ENCODE measurements at regions not wholly inside any gene's neighbourhood (a gene's known extent, or its start where the extent isn't known, plus 50 kb on each side); places are given as distances from the start of the nearest gene placed in this dataset.

DNA sequence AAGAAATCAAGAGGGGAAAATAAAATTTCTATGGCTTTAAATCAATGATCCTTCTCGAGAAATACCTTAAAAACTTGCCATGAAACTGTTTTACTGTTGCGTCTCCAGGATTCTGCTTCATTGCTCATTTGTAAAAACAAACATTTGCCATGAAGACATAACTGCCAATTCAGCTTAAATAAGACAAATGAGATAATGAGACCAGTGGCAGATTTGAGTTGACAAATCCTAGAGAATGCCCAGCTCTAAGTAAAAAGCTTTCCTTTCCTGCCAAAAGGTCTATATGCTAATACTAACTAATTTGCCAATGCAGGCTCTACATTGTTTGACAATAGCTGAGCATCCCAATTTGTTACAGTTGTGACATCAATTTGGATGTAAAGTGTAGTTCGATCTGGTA lies 400.5 kb upstream of the PCDH9 start:
- ATAC-seq (ENCODE audit: low FRiP score in 2 of 2) (no peak), DNase-seq (no peak)
- no peaks in the 10 kb centered on the region for H3K9me3 ChIP-seq

DNA sequence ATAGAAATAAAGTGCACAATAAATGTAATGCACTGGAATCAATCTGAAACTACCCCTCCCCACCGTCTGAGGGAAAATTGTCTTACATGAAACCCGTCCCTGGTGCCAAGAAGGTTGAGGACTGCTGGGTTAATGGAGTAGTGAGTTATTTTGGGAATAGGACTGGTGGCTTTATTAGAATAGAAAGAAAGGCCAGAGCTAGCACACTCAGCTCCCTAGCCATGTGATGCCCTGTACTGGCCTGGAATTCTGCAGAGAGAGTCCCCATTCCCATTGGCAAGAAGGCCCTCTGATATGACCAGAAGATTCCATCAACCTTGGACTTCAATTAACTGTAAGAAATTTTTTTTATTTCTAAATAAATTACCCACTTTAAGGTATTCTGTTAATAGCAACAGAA lies 393.5 kb upstream of the PCDH9 start:
- no peak overlapping the region for H3K4me3 ChIP-seq
- H3K27ac ChIP-seq = no peak overlapping the region
- H3K27me3 ChIP-seq = no peaks in the 10 kb centered on the region
- DNase-seq (no peak), ATAC-seq (ENCODE audit: low FRiP score in 2 of 2) (no peak)
- TF ChIP-seq POLR2A (IDR thresholded peaks at IDR 0.05) (no peak), EP300 (IDR thresholded peaks at IDR 0.05) (no peak), POLR2AphosphoS5 (IDR thresholded peaks at IDR 0.05) (no peak)
- TF ChIP-seq, protein P1, sequence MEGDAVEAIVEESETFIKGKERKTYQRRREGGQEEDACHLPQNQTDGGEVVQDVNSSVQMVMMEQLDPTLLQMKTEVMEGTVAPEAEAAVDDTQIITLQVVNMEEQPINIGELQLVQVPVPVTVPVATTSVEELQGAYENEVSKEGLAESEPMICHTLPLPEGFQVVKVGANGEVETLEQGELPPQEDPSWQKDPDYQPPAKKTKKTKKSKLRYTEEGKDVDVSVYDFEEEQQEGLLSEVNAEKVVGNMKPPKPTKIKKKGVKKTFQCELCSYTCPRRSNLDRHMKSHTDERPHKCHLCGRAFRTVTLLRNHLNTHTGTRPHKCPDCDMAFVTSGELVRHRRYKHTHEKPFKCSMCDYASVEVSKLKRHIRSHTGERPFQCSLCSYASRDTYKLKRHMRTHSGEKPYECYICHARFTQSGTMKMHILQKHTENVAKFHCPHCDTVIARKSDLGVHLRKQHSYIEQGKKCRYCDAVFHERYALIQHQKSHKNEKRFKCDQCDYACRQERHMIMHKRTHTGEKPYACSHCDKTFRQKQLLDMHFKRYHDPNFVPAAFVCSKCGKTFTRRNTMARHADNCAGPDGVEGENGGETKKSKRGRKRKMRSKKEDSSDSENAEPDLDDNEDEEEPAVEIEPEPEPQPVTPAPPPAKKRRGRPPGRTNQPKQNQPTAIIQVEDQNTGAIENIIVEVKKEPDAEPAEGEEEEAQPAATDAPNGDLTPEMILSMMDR (IDR thresholded peaks at IDR 0.05) = no peak
- WGBS, 2 donors = 82 to 92% methylated on average over 2 of the region's 2 CpGs
- no peaks in the 10 kb centered on the region for H3K9me3 ChIP-seq
- H3K36me3 ChIP-seq = no peaks in the 10 kb centered on the region
- H3K4me1 ChIP-seq = no peaks in the 10 kb centered on the region

More for the DNA sequence above, 400.5 kb upstream of the PCDH9 start:
- 78 to 83% methylated on average over 3 of the region's 3 CpGs for WGBS, 2 donors
- no peak overlapping the region for H3K27ac ChIP-seq
- H3K4me3 ChIP-seq = no peak overlapping the region
- no peaks in the 10 kb centered on the region for H3K36me3 ChIP-seq
- H3K4me1 ChIP-seq = no peaks in the 10 kb centered on the region
- H3K27me3 ChIP-seq = no peaks in the 10 kb centered on the region
- TF ChIP-seq POLR2AphosphoS5 (IDR thresholded peaks at IDR 0.05) (no peak), POLR2A (IDR thresholded peaks at IDR 0.05) (no peak), EP300 (IDR thresholded peaks at IDR 0.05) (no peak)
- TF ChIP-seq, protein P1 (IDR thresholded peaks at IDR 0.05) = no peak

DNA sequence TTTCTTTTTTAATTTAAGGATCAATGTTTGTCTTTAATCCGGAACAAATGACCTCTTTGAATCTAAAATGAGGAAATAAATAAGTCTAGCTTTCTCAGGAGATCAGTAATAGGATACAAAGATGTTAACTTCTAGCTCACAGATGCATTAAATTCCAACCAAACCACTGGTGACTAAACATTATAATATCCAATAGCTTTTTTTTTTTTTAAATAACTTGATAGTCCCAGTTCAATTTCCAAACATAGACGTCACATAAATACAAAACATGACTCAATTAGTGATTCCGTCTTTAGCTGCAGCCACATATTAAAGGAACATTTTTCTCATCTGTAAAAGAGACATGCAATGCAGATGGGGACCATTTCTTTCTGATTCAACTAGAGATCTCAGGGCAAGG lies 390.5 kb upstream of the PCDH9 start:
- Histone ChIP-seq H3K4me1 (no peaks in the 10 kb centered on the region), H3K4me3 (no peak overlapping the region), H3K9me3 (no peaks in the 10 kb centered on the region), H3K27me3 (no peaks in the 10 kb centered on the region), H3K27ac (no peak overlapping the region), H3K36me3 (no peaks in the 10 kb centered on the region)
- whole genome bisulfite sequencing, 2 donors = 87 to 88% methylated on average over 3 of the region's 3 CpGs
- ATAC-seq (ENCODE audit: low FRiP score in 2 of 2) = no peak
- no peak for TF ChIP-seq POLR2AphosphoS5 (IDR thresholded peaks at IDR 0.05)
- TF ChIP-seq POLR2A (IDR thresholded peaks at IDR 0.05) = no peak
- TF ChIP-seq, protein P1 (IDR thresholded peaks at IDR 0.05) = no peak
- TF ChIP-seq EP300 (IDR thresholded peaks at IDR 0.05) = no peak
- DNase-seq = no peak

DNA sequence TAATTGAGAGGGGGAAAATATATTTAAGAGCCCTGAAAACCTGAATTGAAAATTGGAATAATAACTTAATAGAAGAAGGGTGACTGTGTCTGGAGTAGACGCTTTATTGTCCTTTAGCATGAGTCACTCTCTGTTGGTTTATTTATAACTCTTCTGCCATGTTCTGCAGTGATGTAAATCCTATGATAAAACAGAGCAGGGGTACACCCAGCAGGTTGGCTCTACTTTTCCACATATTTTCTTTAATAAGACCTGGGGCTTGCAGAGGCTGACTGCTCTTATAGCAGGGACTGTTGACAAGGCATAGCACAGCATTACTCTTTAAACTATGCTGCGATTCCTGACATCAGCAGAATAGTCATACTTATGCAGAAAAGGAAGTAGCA lies 389.9 kb upstream of the PCDH9 start:
- no peak for ATAC-seq (ENCODE audit: low FRiP score in 2 of 2)
- WGBS, 2 donors = 64 to 69% methylated on average over 2 of the region's 2 CpGs
- no peak overlapping the region for H3K27ac ChIP-seq

More for the DNA sequence above, 389.9 kb upstream of the PCDH9 start:
- no peaks in the 10 kb centered on the region for H3K4me1 ChIP-seq
- TF ChIP-seq, protein P1 (IDR thresholded peaks at IDR 0.05) = no peak
- TF ChIP-seq EP300 (IDR thresholded peaks at IDR 0.05) (no peak), POLR2AphosphoS5 (IDR thresholded peaks at IDR 0.05) (no peak), POLR2A (IDR thresholded peaks at IDR 0.05) (no peak)
- no peaks in the 10 kb centered on the region for H3K9me3 ChIP-seq
- no peak for DNase-seq
- H3K4me3 ChIP-seq = no peak overlapping the region
- H3K36me3 ChIP-seq = no peaks in the 10 kb centered on the region
- no peaks in the 10 kb centered on the region for H3K27me3 ChIP-seq

Measured in upper lobe of left lung (tissue), 6 donors.